ENCODE measurements at regions not wholly inside any gene's neighbourhood (a gene's known extent, or its start where the extent isn't known, plus 50 kb on each side); places are given as distances from the start of the nearest gene placed in this dataset.

DNA sequence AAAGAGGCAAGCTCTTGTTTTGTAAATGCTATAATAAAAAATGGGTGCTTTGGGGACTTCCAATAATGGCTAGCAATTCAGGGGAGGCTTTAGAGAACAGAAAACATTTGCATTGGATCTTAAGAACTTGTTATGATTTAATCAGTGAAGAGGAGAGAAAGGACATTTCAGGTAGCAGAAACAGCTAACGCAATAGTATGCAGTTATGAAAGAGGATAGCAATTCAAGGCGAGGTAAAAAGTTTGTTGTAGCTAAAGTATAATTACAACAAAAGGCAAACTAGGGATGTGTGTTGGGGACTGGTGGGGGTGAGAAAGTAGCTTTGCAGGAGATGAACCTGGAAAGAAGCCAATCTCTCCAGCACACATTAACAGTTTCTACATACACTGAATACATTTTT, 558.7 kb upstream of the SEMA6D start:
- no peak overlapping the region for H3K9ac ChIP-seq (ENCODE audit: control insufficient read depth, insufficient read depth, low read length)
- no peaks in the 10 kb centered on the region for H4K20me1 ChIP-seq (ENCODE audit: control insufficient read depth, insufficient read depth)
- no peaks in the 10 kb centered on the region for H3K79me2 ChIP-seq (ENCODE audit: control insufficient read depth, insufficient read depth, low read length)
- DNase-seq (ENCODE audit: low read depth, low spot score) (no peak), ATAC-seq (no peak), FAIRE-seq (no peak)
- intact Hi-C loops (cut with micrococcal nuclease; ENCODE audit: unreplicated experiment) = no loop called here
- WGBS (ENCODE audit: insufficient coverage, insufficient replicate concordance, low lambda C conversion rate, missing lambda C conversion rate) = 22% methylated on average over 2 of the region's 2 CpGs
- no peak overlapping the region for H2AFZ ChIP-seq (ENCODE audit: control insufficient read depth, low read depth, low read length)
- in situ Hi-C loops (cut with MboI) = no loop called here
- RAD21 ChIA-PET (ENCODE audit: unreplicated experiment) = no interaction called here
- SMC1A ChIA-PET (ENCODE audit: uncharacterized antibody, unreplicated experiment) = interaction anchor here (1.1 kb wide), 1 partner anchor 36 kb away, joined by 3 read pairs; no protein-coding TSS in a partner anchor
- CTCF ChIA-PET = no interaction called here
- no peak for TF ChIP-seq SREBF1 (IDR thresholded peaks at IDR 0.05; ENCODE audit: low read length)
- TF ChIP-seq SUPT20H (IDR thresholded peaks at IDR 0.05; ENCODE audit: borderline replicate concordance, control insufficient read depth, low read depth, low read length) = no peak
- no peak for TF ChIP-seq KDM1A (IDR thresholded peaks at IDR 0.05; ENCODE audit: borderline replicate concordance)
- TF ChIP-seq KLF5 (IDR thresholded peaks at IDR 0.05; ENCODE audit: partially characterized antibody) = no peak
- TF ChIP-seq, protein P1, sequence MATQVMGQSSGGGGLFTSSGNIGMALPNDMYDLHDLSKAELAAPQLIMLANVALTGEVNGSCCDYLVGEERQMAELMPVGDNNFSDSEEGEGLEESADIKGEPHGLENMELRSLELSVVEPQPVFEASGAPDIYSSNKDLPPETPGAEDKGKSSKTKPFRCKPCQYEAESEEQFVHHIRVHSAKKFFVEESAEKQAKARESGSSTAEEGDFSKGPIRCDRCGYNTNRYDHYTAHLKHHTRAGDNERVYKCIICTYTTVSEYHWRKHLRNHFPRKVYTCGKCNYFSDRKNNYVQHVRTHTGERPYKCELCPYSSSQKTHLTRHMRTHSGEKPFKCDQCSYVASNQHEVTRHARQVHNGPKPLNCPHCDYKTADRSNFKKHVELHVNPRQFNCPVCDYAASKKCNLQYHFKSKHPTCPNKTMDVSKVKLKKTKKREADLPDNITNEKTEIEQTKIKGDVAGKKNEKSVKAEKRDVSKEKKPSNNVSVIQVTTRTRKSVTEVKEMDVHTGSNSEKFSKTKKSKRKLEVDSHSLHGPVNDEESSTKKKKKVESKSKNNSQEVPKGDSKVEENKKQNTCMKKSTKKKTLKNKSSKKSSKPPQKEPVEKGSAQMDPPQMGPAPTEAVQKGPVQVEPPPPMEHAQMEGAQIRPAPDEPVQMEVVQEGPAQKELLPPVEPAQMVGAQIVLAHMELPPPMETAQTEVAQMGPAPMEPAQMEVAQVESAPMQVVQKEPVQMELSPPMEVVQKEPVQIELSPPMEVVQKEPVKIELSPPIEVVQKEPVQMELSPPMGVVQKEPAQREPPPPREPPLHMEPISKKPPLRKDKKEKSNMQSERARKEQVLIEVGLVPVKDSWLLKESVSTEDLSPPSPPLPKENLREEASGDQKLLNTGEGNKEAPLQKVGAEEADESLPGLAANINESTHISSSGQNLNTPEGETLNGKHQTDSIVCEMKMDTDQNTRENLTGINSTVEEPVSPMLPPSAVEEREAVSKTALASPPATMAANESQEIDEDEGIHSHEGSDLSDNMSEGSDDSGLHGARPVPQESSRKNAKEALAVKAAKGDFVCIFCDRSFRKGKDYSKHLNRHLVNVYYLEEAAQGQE (IDR thresholded peaks at IDR 0.05; ENCODE audit: low read depth, low read length) = no peak
- no peak for TF ChIP-seq USF1 (IDR thresholded peaks at IDR 0.05; ENCODE audit: borderline replicate concordance, extremely low read length, insufficient read depth, low read depth, low read length)
- no peak for TF ChIP-seq GATAD2B (conservative IDR thresholded peaks at IDR 0.05; ENCODE audit: low read depth)
- TF ChIP-seq, protein P2, sequence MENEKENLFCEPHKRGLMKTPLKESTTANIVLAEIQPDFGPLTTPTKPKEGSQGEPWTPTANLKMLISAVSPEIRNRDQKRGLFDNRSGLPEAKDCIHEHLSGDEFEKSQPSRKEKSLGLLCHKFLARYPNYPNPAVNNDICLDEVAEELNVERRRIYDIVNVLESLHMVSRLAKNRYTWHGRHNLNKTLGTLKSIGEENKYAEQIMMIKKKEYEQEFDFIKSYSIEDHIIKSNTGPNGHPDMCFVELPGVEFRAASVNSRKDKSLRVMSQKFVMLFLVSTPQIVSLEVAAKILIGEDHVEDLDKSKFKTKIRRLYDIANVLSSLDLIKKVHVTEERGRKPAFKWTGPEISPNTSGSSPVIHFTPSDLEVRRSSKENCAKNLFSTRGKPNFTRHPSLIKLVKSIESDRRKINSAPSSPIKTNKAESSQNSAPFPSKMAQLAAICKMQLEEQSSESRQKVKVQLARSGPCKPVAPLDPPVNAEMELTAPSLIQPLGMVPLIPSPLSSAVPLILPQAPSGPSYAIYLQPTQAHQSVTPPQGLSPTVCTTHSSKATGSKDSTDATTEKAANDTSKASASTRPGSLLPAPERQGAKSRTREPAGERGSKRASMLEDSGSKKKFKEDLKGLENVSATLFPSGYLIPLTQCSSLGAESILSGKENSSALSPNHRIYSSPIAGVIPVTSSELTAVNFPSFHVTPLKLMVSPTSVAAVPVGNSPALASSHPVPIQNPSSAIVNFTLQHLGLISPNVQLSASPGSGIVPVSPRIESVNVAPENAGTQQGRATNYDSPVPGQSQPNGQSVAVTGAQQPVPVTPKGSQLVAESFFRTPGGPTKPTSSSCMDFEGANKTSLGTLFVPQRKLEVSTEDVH (IDR thresholded peaks at IDR 0.05; ENCODE audit: low read depth, partially characterized antibody) = no peak
- no peak for TF ChIP-seq ZSCAN29 (IDR thresholded peaks at IDR 0.05)
- no peak for TF ChIP-seq BRCA1 (IDR thresholded peaks at IDR 0.05; ENCODE audit: low read depth, low read length)
- TF ChIP-seq CREM (IDR thresholded peaks at IDR 0.05; ENCODE audit: low read depth) = no peak
- no peak for TF ChIP-seq NFYB (IDR thresholded peaks at IDR 0.05; ENCODE audit: insufficient read depth, low read depth, low read length)
- no peak for TF ChIP-seq IRF5 (IDR thresholded peaks at IDR 0.05; ENCODE audit: borderline replicate concordance)
- no peak for TF ChIP-seq MAX (IDR thresholded peaks at IDR 0.05; ENCODE audit: low read depth, low read length)
- no peak for TF ChIP-seq FOS (IDR thresholded peaks at IDR 0.05; ENCODE audit: borderline replicate concordance, extremely low read depth, insufficient read length)
- no peak for TF ChIP-seq POLR2AphosphoS5 (IDR thresholded peaks at IDR 0.05; ENCODE audit: low read length)
- TF ChIP-seq HDGF (IDR thresholded peaks at IDR 0.05) = no peak
- no peak for TF ChIP-seq ZNF207 (IDR thresholded peaks at IDR 0.05; ENCODE audit: borderline replicate concordance)
- H3K27ac ChIP-seq (ENCODE audit: control insufficient read depth, insufficient read depth) = no peak overlapping the region
- H3K4me1 ChIP-seq (ENCODE audit: control insufficient read depth, insufficient read depth, low read length) = no peaks in the 10 kb centered on the region
- no peaks in the 10 kb centered on the region for H3K27me3 ChIP-seq (replicated peaks in 1 of 2; ENCODE audit: control insufficient read depth in 2 of 2, insufficient read depth in 2 of 2, low read length in 1 of 2)
- H3K4me3 ChIP-seq = no peak overlapping the region
- no peak overlapping the region for H3K4me2 ChIP-seq (ENCODE audit: control insufficient read depth, insufficient read depth)
- POLR2A ChIA-PET = no interaction called here
- H3K36me3 ChIP-seq (ENCODE audit: control insufficient read depth in 2 of 2, insufficient read depth in 2 of 2, low read length in 1 of 2) = no peaks in the 10 kb centered on the region
- no peaks in the 10 kb centered on the region for H3K9me3 ChIP-seq (replicated peaks; ENCODE audit: control insufficient read depth, insufficient read depth, low read length)
- no TSS peak for BruUV-seq (replicated peaks)

All from GM12878 (cell line).